ENCODE measurements at regions not wholly inside any gene's neighbourhood (a gene's known extent, or its start where the extent isn't known, plus 50 kb on each side); places are given as distances from the start of the nearest gene placed in this dataset.

GRCh38 chr5:56482363-56482762 is 249.2 kb upstream of the ANKRD55 start:
- TF ChIP-seq, protein P1, sequence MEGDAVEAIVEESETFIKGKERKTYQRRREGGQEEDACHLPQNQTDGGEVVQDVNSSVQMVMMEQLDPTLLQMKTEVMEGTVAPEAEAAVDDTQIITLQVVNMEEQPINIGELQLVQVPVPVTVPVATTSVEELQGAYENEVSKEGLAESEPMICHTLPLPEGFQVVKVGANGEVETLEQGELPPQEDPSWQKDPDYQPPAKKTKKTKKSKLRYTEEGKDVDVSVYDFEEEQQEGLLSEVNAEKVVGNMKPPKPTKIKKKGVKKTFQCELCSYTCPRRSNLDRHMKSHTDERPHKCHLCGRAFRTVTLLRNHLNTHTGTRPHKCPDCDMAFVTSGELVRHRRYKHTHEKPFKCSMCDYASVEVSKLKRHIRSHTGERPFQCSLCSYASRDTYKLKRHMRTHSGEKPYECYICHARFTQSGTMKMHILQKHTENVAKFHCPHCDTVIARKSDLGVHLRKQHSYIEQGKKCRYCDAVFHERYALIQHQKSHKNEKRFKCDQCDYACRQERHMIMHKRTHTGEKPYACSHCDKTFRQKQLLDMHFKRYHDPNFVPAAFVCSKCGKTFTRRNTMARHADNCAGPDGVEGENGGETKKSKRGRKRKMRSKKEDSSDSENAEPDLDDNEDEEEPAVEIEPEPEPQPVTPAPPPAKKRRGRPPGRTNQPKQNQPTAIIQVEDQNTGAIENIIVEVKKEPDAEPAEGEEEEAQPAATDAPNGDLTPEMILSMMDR (optimal IDR thresholded peaks at IDR 0.05 in 1 of 3, IDR thresholded peaks at IDR 0.05 in 1 of 3, conservative IDR thresholded peaks at IDR 0.05 in 1 of 3; ENCODE audit: extremely low read depth in 1 of 3, insufficient read depth in 2 of 3, low read length in 3 of 3), result no peak
- no peak for TF ChIP-seq EZH2 (IDR thresholded peaks at IDR 0.05; ENCODE audit: low read length)
